Trophoblast cell (in vitro differentiated cells and primary cell): ENCODE measurements at regions not wholly inside any gene's neighbourhood (a gene's known extent, or its start where the extent isn't known, plus 50 kb on each side); places are given as distances from the start of the nearest gene placed in this dataset.

ENCODE experiments used
- DNase-seq, 2 donors: peaks; one replicate each; pipeline ENCODE4 v3.0.0-alpha.2; 2016
- H2AFZ ChIP-seq: 2 replicates; pipeline ENCODE4 v1.6.1; 2013; ENCODE audit warnings: low read length, moderate library complexity, mild to moderate bottlenecking; ENCODE audit not compliant: insufficient read depth, poor library complexity
- H2AK5ac ChIP-seq: 2 replicates; pipeline ENCODE4 v1.6.1; 2013; ENCODE audit warnings: mild to moderate bottlenecking, low read length
- H2BK120ac ChIP-seq: 2 replicates; pipeline ENCODE4 v1.6.1; 2013; ENCODE audit warnings: low read length, mild to moderate bottlenecking, moderate library complexity; ENCODE audit not compliant: insufficient read depth, poor library complexity
- H2BK12ac ChIP-seq: 2 replicates; pipeline ENCODE4 v1.6.1; 2013; ENCODE audit warnings: mild to moderate bottlenecking, low read length, moderate library complexity
- H2BK5ac ChIP-seq: 2 replicates; pipeline ENCODE4 v1.6.1; 2013; ENCODE audit warnings: low read length, low read depth, moderate library complexity, mild to moderate bottlenecking; ENCODE audit not compliant: poor library complexity
- H3K14ac ChIP-seq: 2 replicates; pipeline ENCODE4 v1.6.1; 2013; ENCODE audit warnings: mild to moderate bottlenecking, low read length
- H3K18ac ChIP-seq: 2 replicates; pipeline ENCODE4 v1.6.1; 2013; ENCODE audit warnings: mild to moderate bottlenecking, low read length
- H3K23ac ChIP-seq: 2 replicates; pipeline ENCODE4 v1.6.1; 2013; ENCODE audit warnings: low read length
- H3K27ac ChIP-seq: 2 replicates; pipeline ENCODE4 v1.5.1; 2013; ENCODE audit warnings: low read depth, mild to moderate bottlenecking, inconsistent platforms, low read length, moderate library complexity
- H3K27me3 ChIP-seq: 2 replicates; pipeline ENCODE4 v1.6.1; 2013; ENCODE audit warnings: inconsistent platforms, mild to moderate bottlenecking, low read length, moderate library complexity; ENCODE audit not compliant: insufficient read depth
- H3K36me3 ChIP-seq, 2 experiments: 1 replicate in 1 of 2; 2 replicates in 1 of 2; pipeline ENCODE4 v1.6.1; 2013; ENCODE audit warnings: low read length in 2 of 2, mild to moderate bottlenecking in 2 of 2, moderate library complexity in 1 of 2; ENCODE audit not compliant: insufficient read depth in 2 of 2, control insufficient read depth in 1 of 2
- H3K4ac ChIP-seq: 2 replicates; pipeline ENCODE4 v1.6.1; 2013; ENCODE audit warnings: low read depth, mild to moderate bottlenecking, low read length, moderate library complexity
- H3K4me1 ChIP-seq, 2 experiments: 1 replicate in 1 of 2; 2 replicates in 1 of 2; pipeline ENCODE4 v1.6.1; 2013; ENCODE audit warnings: low read length in 2 of 2, mild to moderate bottlenecking in 2 of 2, moderate library complexity in 1 of 2; ENCODE audit not compliant: insufficient read depth in 2 of 2, control insufficient read depth in 1 of 2
- H3K4me2 ChIP-seq: 2 replicates; pipeline ENCODE4 v1.6.1; 2013; ENCODE audit warnings: inconsistent platforms, mild to moderate bottlenecking, low read length, moderate library complexity
- H3K4me3 ChIP-seq: 2 replicates; pipeline ENCODE4 v1.5.1; 2013; ENCODE audit warnings: mild to moderate bottlenecking, low read depth, low read length, inconsistent platforms
- H3K79me1 ChIP-seq: one replicate; pipeline ENCODE4 v1.6.1; 2013; ENCODE audit warnings: low read length
- H3K79me2 ChIP-seq: 2 replicates; pipeline ENCODE4 v1.6.1; 2013; ENCODE audit warnings: low read length, mild to moderate bottlenecking; ENCODE audit not compliant: control insufficient read depth, insufficient read depth, poor library complexity
- H3K9ac ChIP-seq: 2 replicates; pipeline ENCODE4 v1.6.1; 2013; ENCODE audit warnings: mild to moderate bottlenecking, low read length
- H3K9me3 ChIP-seq: 2 replicates; pipeline ENCODE4 v1.6.1; 2013; ENCODE audit warnings: low read depth, mild to moderate bottlenecking, control low read depth, inconsistent platforms, low read length; ENCODE audit not compliant: insufficient read depth
- H4K12ac ChIP-seq: 2 replicates; pipeline ENCODE4 v1.6.1; 2013; ENCODE audit warnings: low read depth, mild to moderate bottlenecking, low read length, moderate library complexity
- H4K8ac ChIP-seq: 2 replicates; pipeline ENCODE4 v1.6.1; 2013; ENCODE audit warnings: low read depth, mild to moderate bottlenecking, low read length, moderate library complexity
- H4K91ac ChIP-seq: one replicate; pipeline ENCODE4 v1.6.1; 2013; ENCODE audit warnings: low read depth, mild to moderate bottlenecking, low read length, moderate library complexity
- whole genome bisulfite sequencing: extraction: QIAGEN DNeasy Blood & Tissue Kit; methylation state at CpG from one replicate; pipeline ENCODE4 v1.1.7; 2013; ENCODE audit warnings: missing lambda C conversion rate; ENCODE audit not compliant: insufficient read length, insufficient coverage; ENCODE audit errors: extremely low coverage; 5-methylcytosine and 5-hydroxymethylcytosine counted together

DNA sequence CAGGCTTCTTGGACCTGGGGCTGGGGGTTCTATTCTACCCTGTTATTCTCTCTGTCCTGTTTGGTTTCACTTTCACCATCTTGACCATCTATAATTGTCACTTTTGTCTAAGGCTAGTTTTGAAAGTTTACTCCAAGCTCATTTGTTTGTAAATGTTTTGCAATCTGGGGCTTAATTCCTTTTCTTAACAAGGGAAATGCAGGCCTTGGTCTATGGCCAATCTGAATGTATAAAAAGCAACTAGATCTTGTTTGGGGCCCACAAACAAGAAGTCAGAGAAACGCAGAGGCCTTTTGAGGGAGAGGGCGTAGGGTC lies 86.3 kb upstream of the PREP start:
- Histone ChIP-seq H3K79me1 (no peaks in the 10 kb centered on the region), H3K9ac (no peak overlapping the region), H3K79me2 (no peaks in the 10 kb centered on the region), H3K36me3 (no peaks in the 10 kb centered on the region), H3K4me3 (no peak overlapping the region), H3K27me3 (no peaks in the 10 kb centered on the region), H3K4me2 (no peak overlapping the region), H3K4ac (no peak overlapping the region), H3K9me3 (no peaks in the 10 kb centered on the region), H2AFZ (no peak overlapping the region), H2BK120ac (no peak overlapping the region), H2BK5ac (no peak overlapping the region), H3K4me1 (no peaks in the 10 kb centered on the region), H2AK5ac (no peak overlapping the region), H3K14ac (no peak overlapping the region), H4K91ac (no peak overlapping the region), H2BK12ac (no peak overlapping the region), H4K8ac (no peak overlapping the region), H3K23ac (no peak overlapping the region), H3K18ac (no peak overlapping the region), H3K27ac (no peak overlapping the region), H4K12ac (no peak overlapping the region)
- DNase-seq = no peak
- no CpG with 5 or more reads among the region's 2 CpGs for WGBS

DNA sequence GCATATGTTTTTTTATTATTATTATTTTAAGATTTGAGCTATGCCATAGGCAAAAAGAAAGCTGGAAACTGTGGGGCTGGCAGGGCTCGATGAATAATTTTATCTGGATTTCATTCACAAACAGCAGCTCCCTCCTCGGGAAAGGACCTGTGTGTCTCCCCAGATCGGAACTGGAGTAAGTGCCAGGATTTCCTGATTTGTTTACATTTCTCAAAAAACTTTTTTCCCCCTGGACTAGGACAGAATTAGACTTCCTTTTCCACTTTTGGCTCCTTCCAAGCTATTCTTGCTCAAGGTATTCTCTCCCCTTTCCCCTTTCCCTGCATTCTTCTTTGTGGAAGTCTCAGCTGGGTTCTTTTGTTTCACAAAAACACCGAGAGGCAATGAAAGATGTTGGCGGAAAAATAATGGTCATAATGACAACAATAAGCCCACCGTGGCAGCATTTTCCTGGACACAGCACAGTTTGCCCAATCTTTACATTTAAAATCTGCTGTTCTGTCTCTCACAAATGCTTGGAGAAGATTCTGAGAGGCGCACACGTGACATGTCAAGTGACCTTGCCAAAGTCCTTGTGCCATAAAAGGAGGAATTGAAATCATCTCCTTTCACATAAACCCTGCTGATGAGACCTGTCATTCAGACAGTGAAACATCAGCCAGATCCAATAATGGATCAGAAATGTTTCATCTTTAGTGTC lies 85.8 kb upstream of the PREP start:
- Histone ChIP-seq H3K9me3 (no peaks in the 10 kb centered on the region), H4K8ac (no peak overlapping the region), H3K23ac (no peak overlapping the region), H3K79me2 (no peaks in the 10 kb centered on the region), H2AFZ (no peak overlapping the region), H2BK12ac (no peak overlapping the region), H2AK5ac (no peak overlapping the region), H3K27me3 (no peaks in the 10 kb centered on the region), H4K91ac (no peak overlapping the region), H3K79me1 (no peaks in the 10 kb centered on the region), H2BK120ac (no peak overlapping the region), H4K12ac (no peak overlapping the region), H3K4me1 (no peaks in the 10 kb centered on the region), H3K27ac (no peak overlapping the region), H3K14ac (no peak overlapping the region), H3K4me2 (no peak overlapping the region), H3K9ac (no peak overlapping the region), H3K36me3 (no peaks in the 10 kb centered on the region), H2BK5ac (no peak overlapping the region), H3K18ac (no peak overlapping the region), H3K4me3 (no peak overlapping the region), H3K4ac (no peak overlapping the region)
- no CpG with 5 or more reads among the region's 8 CpGs for WGBS
- no peak for DNase-seq

DNA sequence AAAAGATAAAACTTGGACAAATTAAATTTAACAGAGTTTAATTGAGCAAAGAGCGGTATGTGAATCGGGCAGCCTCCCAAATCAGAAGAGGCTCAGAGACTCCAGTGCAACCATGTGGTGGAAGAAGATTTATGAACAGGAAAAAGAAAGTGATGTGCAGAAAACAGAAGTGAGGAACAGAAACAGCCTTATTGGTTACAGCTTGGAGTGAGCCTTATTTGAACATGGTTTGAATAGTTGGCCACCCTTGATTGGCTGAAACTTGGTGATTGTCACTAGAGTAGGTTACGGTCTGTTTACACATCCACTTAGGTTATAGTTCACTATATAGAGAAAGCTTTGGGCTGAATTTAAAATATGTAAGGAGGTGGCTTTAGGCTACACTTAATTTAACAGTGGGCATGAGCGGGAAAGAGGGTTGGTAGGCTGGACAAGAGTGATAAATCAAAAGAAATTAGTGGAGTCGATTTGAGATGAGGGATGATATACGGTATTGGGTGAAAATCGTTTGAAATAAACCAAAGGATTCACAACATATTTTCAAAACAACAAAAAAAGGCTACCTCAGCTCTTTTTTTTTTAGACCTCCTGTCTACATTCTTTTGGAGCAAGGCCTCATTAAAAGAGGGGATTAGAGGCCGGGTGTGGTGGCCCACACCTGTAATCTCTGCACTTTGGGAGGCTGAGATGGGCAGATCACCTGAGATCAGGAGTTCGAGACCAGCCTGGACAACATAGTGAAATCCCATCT lies 84.3 kb upstream of the PREP start:
- WGBS = 100% methylated on average over 2 of the region's 9 CpGs

DNA sequence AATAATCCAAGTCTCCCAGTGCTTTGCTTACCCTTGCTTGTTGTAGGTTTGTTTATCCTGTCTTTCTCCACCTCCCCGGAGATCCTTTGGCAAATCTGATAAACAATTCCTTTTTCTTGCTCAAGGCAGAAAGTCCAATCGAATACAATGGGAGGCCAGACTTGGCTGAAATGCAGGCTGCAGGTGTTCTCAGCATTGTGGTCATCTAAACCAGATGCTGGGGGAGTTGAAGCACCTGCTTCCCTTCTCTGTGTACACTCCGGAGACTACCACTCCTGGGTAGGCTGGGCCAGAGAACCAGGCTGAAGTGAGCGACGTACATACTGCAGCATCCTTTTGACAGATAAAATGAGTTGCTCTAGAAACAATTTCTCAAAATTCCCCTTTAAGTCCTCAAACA lies 82.6 kb upstream of the PREP start:
- Histone ChIP-seq H3K9ac (no peak overlapping the region), H3K4me2 (no peak overlapping the region), H3K4me1 (no peaks in the 10 kb centered on the region), H3K18ac (no peak overlapping the region), H4K8ac (no peak overlapping the region), H4K12ac (no peak overlapping the region), H3K23ac (no peak overlapping the region), H2AK5ac (no peak overlapping the region), H2BK5ac (no peak overlapping the region), H3K27me3 (no peaks in the 10 kb centered on the region), H3K4ac (no peak overlapping the region), H3K4me3 (no peak overlapping the region), H3K9me3 (no peaks in the 10 kb centered on the region), H3K27ac (no peak overlapping the region), H2BK12ac (no peak overlapping the region), H3K36me3 (no peaks in the 10 kb centered on the region), H2BK120ac (no peak overlapping the region), H4K91ac (no peak overlapping the region), H2AFZ (no peak overlapping the region), H3K14ac (no peak overlapping the region), H3K79me2 (no peaks in the 10 kb centered on the region), H3K79me1 (no peaks in the 10 kb centered on the region)
- WGBS = no CpG with 5 or more reads among the region's 5 CpGs
- DNase-seq = peak in 1 of 2 donors; percentile 32

More for the DNA sequence above, 84.3 kb upstream of the PREP start:
- Histone ChIP-seq H4K12ac (no peak overlapping the region), H3K36me3 (no peaks in the 10 kb centered on the region), H3K4me3 (no peak overlapping the region), H3K4me1 (no peaks in the 10 kb centered on the region), H3K27me3 (no peaks in the 10 kb centered on the region), H2BK12ac (no peak overlapping the region), H3K4ac (no peak overlapping the region), H3K23ac (no peak overlapping the region), H3K18ac (no peak overlapping the region), H3K9ac (no peak overlapping the region), H3K4me2 (no peak overlapping the region), H2AFZ (no peak overlapping the region), H3K14ac (no peak overlapping the region), H4K91ac (no peak overlapping the region), H2AK5ac (no peak overlapping the region), H4K8ac (no peak overlapping the region), H3K79me2 (no peaks in the 10 kb centered on the region), H3K79me1 (no peaks in the 10 kb centered on the region), H2BK5ac (no peak overlapping the region), H2BK120ac (no peak overlapping the region), H3K27ac (no peak overlapping the region), H3K9me3 (no peaks in the 10 kb centered on the region)
- DNase-seq = no peak
